ENCODE measurements at regions not wholly inside any gene's neighbourhood (a gene's known extent, or its start where the extent isn't known, plus 50 kb on each side); places are given as distances from the start of the nearest gene placed in this dataset.

DNA sequence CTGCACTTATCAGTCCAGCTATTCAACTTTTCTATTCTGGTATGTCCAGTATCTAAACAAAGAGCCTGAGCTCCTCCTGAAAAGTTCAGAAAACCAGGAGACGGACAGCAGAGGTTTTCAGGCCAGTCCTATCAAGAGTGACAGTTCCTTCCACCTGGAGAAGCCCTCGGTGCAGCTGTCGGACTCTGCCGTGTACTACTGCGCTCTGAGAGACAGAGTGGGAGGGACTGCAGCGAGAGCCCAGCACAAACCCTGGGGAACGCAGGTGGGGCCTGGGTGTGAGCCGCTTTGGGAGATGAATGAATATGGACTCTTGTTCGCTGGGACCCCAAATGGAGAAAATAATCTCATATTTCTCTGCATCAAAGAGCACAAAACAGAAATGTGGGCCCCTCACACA, 329.8 kb upstream of the OR4E1 start:
- H3K4me3 ChIP-seq (replicated peaks in 1 of 3): no peak overlapping the region
- H3K9me3 ChIP-seq: no peaks in the 10 kb centered on the region
- H3K27ac ChIP-seq: no peak overlapping the region
- intact Hi-C loops (cut with DNase I): no loop called here
- H3K36me3 ChIP-seq: no peaks in the 10 kb centered on the region
- no peak for DNase-seq
- TF ChIP-seq POLR2A (IDR thresholded peaks at IDR 0.05): no peak
- 84 to 93% methylated on average over 9 of the region's 9 CpGs for WGBS, 2 donors
- H3K4me1 ChIP-seq: no peaks in the 10 kb centered on the region
- H3K27me3 ChIP-seq: no peaks in the 10 kb centered on the region

DNA sequence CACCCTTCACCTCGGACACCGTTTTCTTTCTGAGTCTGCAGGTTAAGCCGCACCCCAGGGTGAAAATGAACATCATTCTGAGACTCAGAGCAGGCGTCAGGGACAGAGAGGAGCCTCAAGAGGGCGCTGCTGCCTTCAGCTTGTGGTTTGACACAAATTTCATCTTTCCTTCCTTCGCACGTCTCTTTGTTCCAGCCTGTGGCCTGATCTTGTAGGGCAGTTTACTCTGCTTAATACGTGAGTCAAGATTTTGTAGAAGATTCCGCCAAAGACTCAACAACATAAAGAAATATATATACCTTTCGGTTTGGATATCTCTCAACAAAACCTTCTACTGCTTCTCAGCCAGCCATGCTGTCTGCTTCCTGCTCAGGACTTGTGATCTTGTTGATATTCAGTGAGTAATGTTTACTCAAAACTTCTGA, 329.3 kb upstream of the OR4E1 start:
- Histone ChIP-seq H3K9me3 (no peaks in the 10 kb centered on the region), H3K27ac (no peak overlapping the region), H3K4me3 (replicated peaks in 1 of 3) (no peak overlapping the region), H3K36me3 (no peaks in the 10 kb centered on the region), H3K4me1 (no peaks in the 10 kb centered on the region), H3K27me3 (no peaks in the 10 kb centered on the region)
- DNase-seq: peak; percentile 15 to 18
- intact Hi-C loops (cut with DNase I): no loop called here
- TF ChIP-seq POLR2A (IDR thresholded peaks at IDR 0.05): no peak
- TF ChIP-seq, protein P1, sequence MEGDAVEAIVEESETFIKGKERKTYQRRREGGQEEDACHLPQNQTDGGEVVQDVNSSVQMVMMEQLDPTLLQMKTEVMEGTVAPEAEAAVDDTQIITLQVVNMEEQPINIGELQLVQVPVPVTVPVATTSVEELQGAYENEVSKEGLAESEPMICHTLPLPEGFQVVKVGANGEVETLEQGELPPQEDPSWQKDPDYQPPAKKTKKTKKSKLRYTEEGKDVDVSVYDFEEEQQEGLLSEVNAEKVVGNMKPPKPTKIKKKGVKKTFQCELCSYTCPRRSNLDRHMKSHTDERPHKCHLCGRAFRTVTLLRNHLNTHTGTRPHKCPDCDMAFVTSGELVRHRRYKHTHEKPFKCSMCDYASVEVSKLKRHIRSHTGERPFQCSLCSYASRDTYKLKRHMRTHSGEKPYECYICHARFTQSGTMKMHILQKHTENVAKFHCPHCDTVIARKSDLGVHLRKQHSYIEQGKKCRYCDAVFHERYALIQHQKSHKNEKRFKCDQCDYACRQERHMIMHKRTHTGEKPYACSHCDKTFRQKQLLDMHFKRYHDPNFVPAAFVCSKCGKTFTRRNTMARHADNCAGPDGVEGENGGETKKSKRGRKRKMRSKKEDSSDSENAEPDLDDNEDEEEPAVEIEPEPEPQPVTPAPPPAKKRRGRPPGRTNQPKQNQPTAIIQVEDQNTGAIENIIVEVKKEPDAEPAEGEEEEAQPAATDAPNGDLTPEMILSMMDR (IDR thresholded peaks at IDR 0.05): peak in 3 of 6 experiments; percentile 16 to 43 (median 22)
- 35 to 47% methylated on average over 10 of the region's 10 CpGs for WGBS, 2 donors

GRCh38 chr14:21999402-21999801, 325.8 kb upstream of the OR4E1 start:
- Histone ChIP-seq H3K4me3 (replicated peaks in 1 of 3) (no peak overlapping the region), H3K4me1 (no peaks in the 10 kb centered on the region), H3K27ac (no peak overlapping the region), H3K27me3 (no peaks in the 10 kb centered on the region), H3K36me3 (no peaks in the 10 kb centered on the region), H3K9me3 (no peaks in the 10 kb centered on the region)
- DNase-seq: no peak
- intact Hi-C loops (cut with DNase I): no loop called here
- no peak for TF ChIP-seq POLR2A (IDR thresholded peaks at IDR 0.05)
- TF ChIP-seq, protein P1 (IDR thresholded peaks at IDR 0.05): no peak
- WGBS, 2 donors: 62 to 74% methylated on average over 2 of the region's 2 CpGs

DNA sequence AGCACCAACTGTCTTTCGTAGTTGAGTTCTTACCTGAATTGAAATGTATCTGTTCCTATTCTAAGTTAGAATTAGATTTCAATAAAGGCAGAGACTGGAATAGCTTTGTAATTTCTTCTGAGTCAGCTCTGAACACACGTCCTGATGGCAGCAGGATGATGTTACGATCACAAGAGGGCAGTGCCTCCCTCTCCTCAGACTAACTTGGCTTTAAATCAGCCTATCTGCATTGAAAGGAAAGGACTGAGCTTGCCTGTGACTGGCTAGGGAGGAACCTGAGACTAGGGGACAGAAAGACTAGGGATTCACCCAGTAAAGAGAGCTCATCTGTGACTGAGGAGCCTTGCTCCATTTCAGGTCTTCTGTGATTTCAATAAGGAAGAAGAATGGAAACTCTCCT, 323.7 kb upstream of the OR4E1 start:
- H3K4me1 ChIP-seq: no peaks in the 10 kb centered on the region
- no peak for DNase-seq
- WGBS, 2 donors: 41 to 49% methylated on average over 3 of the region's 3 CpGs

GRCh38 chr14:21995332-21995731, 321.7 kb upstream of the OR4E1 start:
- DNase-seq: no peak
- Histone ChIP-seq H3K4me3 (replicated peaks in 1 of 3) (no peak overlapping the region), H3K4me1 (no peaks in the 10 kb centered on the region), H3K27ac (no peak overlapping the region), H3K27me3 (no peaks in the 10 kb centered on the region), H3K9me3 (no peaks in the 10 kb centered on the region), H3K36me3 (no peaks in the 10 kb centered on the region)
- TF ChIP-seq, protein P1 (IDR thresholded peaks at IDR 0.05): no peak
- TF ChIP-seq POLR2A (IDR thresholded peaks at IDR 0.05): no peak
- intact Hi-C loops (cut with DNase I): no loop called here

More for the DNA sequence above, 323.7 kb upstream of the OR4E1 start:
- H3K27me3 ChIP-seq: no peaks in the 10 kb centered on the region
- H3K36me3 ChIP-seq: no peaks in the 10 kb centered on the region
- no peak overlapping the region for H3K27ac ChIP-seq
- H3K4me3 ChIP-seq (replicated peaks in 1 of 3): no peak overlapping the region
- intact Hi-C loops (cut with DNase I): no loop called here
- no peaks in the 10 kb centered on the region for H3K9me3 ChIP-seq
- no peak for TF ChIP-seq POLR2A (IDR thresholded peaks at IDR 0.05)
- TF ChIP-seq, protein P1 (IDR thresholded peaks at IDR 0.05): peak in 1 of 6 experiments; percentile 26

- Histone ChIP-seq H3K36me3 (no peaks in the 10 kb centered on the region), H3K27ac (no peak overlapping the region), H3K4me3 (replicated peaks in 1 of 3) (no peak overlapping the region), H3K27me3 (no peaks in the 10 kb centered on the region), H3K4me1 (no peaks in the 10 kb centered on the region), H3K9me3 (no peaks in the 10 kb centered on the region)
- intact Hi-C loops (cut with DNase I): no loop called here
- no peak for DNase-seq
- no peak for TF ChIP-seq POLR2A (IDR thresholded peaks at IDR 0.05)
- TF ChIP-seq, protein P1 (IDR thresholded peaks at IDR 0.05): no peak
Observed at GRCh38 chr14:21993837-21994236, 320.2 kb upstream of the OR4E1 start.
